Loucy (cell line): ENCODE measurements at regions not wholly inside any gene's neighbourhood (a gene's known extent, or its start where the extent isn't known, plus 50 kb on each side); places are given as distances from the start of the nearest gene placed in this dataset.
"Not testable (repeated sequence)": the region's sequence is repeated elsewhere in the genome, so short reads cannot be mapped to it uniquely, and the experiment has no call there.

ENCODE experiments used
- EZH2phosphoT487 ChIP-seq: fragments of 200-600 bp; IDR thresholded peaks from 2 replicates; pipeline ENCODE4 v1.6.1; 2018; ENCODE audit warnings: antibody characterized with exemption, mild to moderate bottlenecking, moderate library complexity, borderline replicate concordance
- TF ChIP-seq, protein P1 (sequence below): fragments of 200-600 bp; sonication (generic); conservative IDR thresholded peaks from 2 replicates; pipeline ENCODE4 v1.5.1; 2014; ENCODE audit warnings: mild to moderate bottlenecking, antibody characterized with exemption, low read length

DNA sequence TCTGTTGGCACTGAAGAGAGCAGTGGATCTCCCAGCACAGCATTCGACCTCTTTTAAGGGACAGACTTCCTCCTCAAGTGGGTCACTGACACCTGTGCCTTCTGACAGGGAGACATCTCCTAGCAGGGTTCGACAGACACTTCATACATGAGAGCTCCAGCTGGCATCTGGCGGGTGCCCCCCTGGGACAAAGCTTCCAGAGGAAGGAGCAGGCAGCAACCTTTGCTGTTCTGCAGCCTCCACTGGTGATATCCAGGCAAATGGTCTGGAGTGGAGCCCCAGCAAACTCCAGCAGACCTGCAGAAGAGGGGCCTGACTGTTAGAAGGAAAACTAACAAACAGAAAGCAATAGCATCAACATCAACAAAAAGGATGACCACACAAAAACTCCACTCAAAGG is 624.3 kb upstream of the CCDC179 start:
- TF ChIP-seq, protein P1, sequence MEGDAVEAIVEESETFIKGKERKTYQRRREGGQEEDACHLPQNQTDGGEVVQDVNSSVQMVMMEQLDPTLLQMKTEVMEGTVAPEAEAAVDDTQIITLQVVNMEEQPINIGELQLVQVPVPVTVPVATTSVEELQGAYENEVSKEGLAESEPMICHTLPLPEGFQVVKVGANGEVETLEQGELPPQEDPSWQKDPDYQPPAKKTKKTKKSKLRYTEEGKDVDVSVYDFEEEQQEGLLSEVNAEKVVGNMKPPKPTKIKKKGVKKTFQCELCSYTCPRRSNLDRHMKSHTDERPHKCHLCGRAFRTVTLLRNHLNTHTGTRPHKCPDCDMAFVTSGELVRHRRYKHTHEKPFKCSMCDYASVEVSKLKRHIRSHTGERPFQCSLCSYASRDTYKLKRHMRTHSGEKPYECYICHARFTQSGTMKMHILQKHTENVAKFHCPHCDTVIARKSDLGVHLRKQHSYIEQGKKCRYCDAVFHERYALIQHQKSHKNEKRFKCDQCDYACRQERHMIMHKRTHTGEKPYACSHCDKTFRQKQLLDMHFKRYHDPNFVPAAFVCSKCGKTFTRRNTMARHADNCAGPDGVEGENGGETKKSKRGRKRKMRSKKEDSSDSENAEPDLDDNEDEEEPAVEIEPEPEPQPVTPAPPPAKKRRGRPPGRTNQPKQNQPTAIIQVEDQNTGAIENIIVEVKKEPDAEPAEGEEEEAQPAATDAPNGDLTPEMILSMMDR, result not testable (repeated sequence)
- not testable (repeated sequence) for TF ChIP-seq EZH2phosphoT487
